ENCODE measurements at regions not wholly inside any gene's neighbourhood (a gene's known extent, or its start where the extent isn't known, plus 50 kb on each side); places are given as distances from the start of the nearest gene placed in this dataset.

GRCh38 chr2:48049371-48049770 is 143.1 kb upstream of the FBXO11 start:
- H3K4me1 ChIP-seq (replicated peaks in 1 of 2; ENCODE audit: control insufficient read depth in 2 of 2, insufficient read depth in 2 of 2, low read length in 2 of 2) = no peaks in the 10 kb centered on the region; a peak in 1 of 5 replicates
- 7% methylated on average over 2 of the region's 2 CpGs for WGBS (ENCODE audit: insufficient coverage, low coverage, missing lambda C conversion rate)
- FAIRE-seq (peak; percentile 11), ATAC-seq (no peak), DNase-seq (ENCODE audit: extremely low read depth in 1 of 4, low spot score in 3 of 4) (no peak)
- ChIA-PET CTCF (ENCODE audit: low intra/inter-chr PET ratio) (no interaction called here), POLR2A (interaction anchor here (1.1 kb wide), 1 partner anchor 29 kb away, joined by 3 read pairs; no protein-coding TSS in a partner anchor)
- H3K9me3 ChIP-seq (replicated peaks; ENCODE audit: control insufficient read depth, insufficient read depth, low read depth, low read length) = no peaks in the 10 kb centered on the region
- no peaks in the 10 kb centered on the region for H3K36me3 ChIP-seq (ENCODE audit: control insufficient read depth, insufficient read depth, low read length)
- H3K79me2 ChIP-seq (ENCODE audit: control insufficient read depth, insufficient read depth, low read length) = no peaks in the 10 kb centered on the region
- H3K9ac ChIP-seq (ENCODE audit: insufficient read depth in 1 of 2, low read depth in 2 of 2, low read length in 2 of 2) = no peak overlapping the region
- H2AFZ ChIP-seq (ENCODE audit: low read depth, low read length) = no peak overlapping the region
- H4K20me1 ChIP-seq (replicated peaks; ENCODE audit: control insufficient read depth, insufficient read depth, low read length) = no peaks in the 10 kb centered on the region
- in situ Hi-C loops (cut with MboI) (no loop called here), intact Hi-C loops (cut with micrococcal nuclease) (no loop called here)
- BruUV-seq (replicated peaks) = no TSS peak
- H3K4me2 ChIP-seq (ENCODE audit: insufficient read depth, low read length) = no peak overlapping the region
- H3K27ac ChIP-seq (ENCODE audit: extremely low read depth, low read depth, low read length) = no peak overlapping the region
- no peaks in the 10 kb centered on the region; a peak in 1 of 5 replicates for H3K27me3 ChIP-seq (ENCODE audit: control insufficient read depth in 2 of 2, insufficient read depth in 2 of 2, low read length in 2 of 2)
- peak; percentile 41; the same call in 1 of the 2 replicates for TF ChIP-seq MAFF (IDR thresholded peaks at IDR 0.05; ENCODE audit: low read length)
- TF ChIP-seq RBM39 (optimal IDR thresholded peaks at IDR 0.05; ENCODE audit: low read depth, low read length) = no peak
- TF ChIP-seq MAFK (IDR thresholded peaks at IDR 0.05; ENCODE audit: low read length) = peak; percentile 36; the same call in 1 of the 2 replicates
- peak; percentile 65 for TF ChIP-seq C11orf30 (IDR thresholded peaks at IDR 0.05; ENCODE audit: low read depth)
- peak; percentile 73 for TF ChIP-seq ZNF316 (IDR thresholded peaks at IDR 0.05)
- H3K4me3 ChIP-seq = no peak overlapping the region
- no peaks in the 10 kb centered on the region for H3K9me1 ChIP-seq (ENCODE audit: control insufficient read depth, insufficient read depth, low read length)

DNA sequence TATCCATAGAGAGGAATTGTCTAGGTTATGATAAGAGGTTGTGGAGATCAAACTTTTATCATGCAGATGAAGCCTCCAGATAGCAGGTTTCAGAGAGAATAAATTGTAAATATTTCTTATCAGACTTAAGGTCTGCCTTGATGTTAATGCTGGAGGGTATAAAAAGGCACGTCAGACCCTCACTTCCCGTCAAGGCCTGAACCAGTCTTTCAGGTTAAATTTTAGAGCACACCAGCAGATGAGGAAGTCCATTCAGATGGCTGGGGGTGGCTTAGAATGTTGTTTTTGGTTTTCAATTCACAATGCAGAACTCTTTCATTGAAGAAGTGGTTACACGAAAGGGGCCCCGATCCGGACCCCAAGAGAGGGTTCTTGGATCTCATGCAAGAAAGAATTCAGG is 144.4 kb upstream of the FBXO11 start:
- H2AFZ ChIP-seq (ENCODE audit: low read depth, low read length) = no peak overlapping the region
- no peak overlapping the region for H3K4me3 ChIP-seq
- POLR2A ChIA-PET = no interaction called here
- no peak overlapping the region for H3K9ac ChIP-seq (ENCODE audit: insufficient read depth in 1 of 2, low read depth in 2 of 2, low read length in 2 of 2)
- H3K9me1 ChIP-seq (ENCODE audit: control insufficient read depth, insufficient read depth, low read length) = no peaks in the 10 kb centered on the region
- H3K79me2 ChIP-seq (ENCODE audit: control insufficient read depth, insufficient read depth, low read length) = no peaks in the 10 kb centered on the region
- H3K36me3 ChIP-seq (ENCODE audit: control insufficient read depth, insufficient read depth, low read length) = no peaks in the 10 kb centered on the region
- 2% methylated on average over 5 of the region's 5 CpGs for WGBS (ENCODE audit: insufficient coverage, low coverage, missing lambda C conversion rate)
- H3K4me2 ChIP-seq (ENCODE audit: insufficient read depth, low read length) = no peak overlapping the region
- no peak for DNase-seq (ENCODE audit: extremely low read depth in 1 of 4, low spot score in 3 of 4)
- FAIRE-seq = no peak
- no peaks in the 10 kb centered on the region; a peak in 1 of 5 replicates for H3K27me3 ChIP-seq (ENCODE audit: control insufficient read depth in 2 of 2, insufficient read depth in 2 of 2, low read length in 2 of 2)
- intact Hi-C loops (cut with micrococcal nuclease) = no loop called here
- no TSS peak for BruUV-seq (replicated peaks)
- H3K27ac ChIP-seq (ENCODE audit: extremely low read depth, low read depth, low read length) = no peak overlapping the region
- H3K4me1 ChIP-seq (replicated peaks in 1 of 2; ENCODE audit: control insufficient read depth in 2 of 2, insufficient read depth in 2 of 2, low read length in 2 of 2) = no peaks in the 10 kb centered on the region
- ATAC-seq = no peak
- CTCF ChIA-PET (ENCODE audit: low intra/inter-chr PET ratio) = no interaction called here
- in situ Hi-C loops (cut with MboI) = no loop called here
- no peaks in the 10 kb centered on the region for H4K20me1 ChIP-seq (replicated peaks; ENCODE audit: control insufficient read depth, insufficient read depth, low read length)
- no peaks in the 10 kb centered on the region for H3K9me3 ChIP-seq (replicated peaks; ENCODE audit: control insufficient read depth, insufficient read depth, low read depth, low read length)
- TF ChIP-seq FIP1L1 (IDR thresholded peaks at IDR 0.05; ENCODE audit: low read depth, low read length, poor library complexity, severe bottlenecking) (no peak), BRF1 (IDR thresholded peaks at IDR 0.05; ENCODE audit: borderline replicate concordance, extremely low read depth, insufficient read length) (no peak), NR0B1 (IDR thresholded peaks at IDR 0.05; ENCODE audit: partially characterized antibody) (no peak), DACH1 (IDR thresholded peaks at IDR 0.05; ENCODE audit: partially characterized antibody) (no peak), POU5F1 (IDR thresholded peaks at IDR 0.05; ENCODE audit: borderline replicate concordance, low read depth, low read length, partially characterized antibody) (no peak)
- TF ChIP-seq, protein P1, sequence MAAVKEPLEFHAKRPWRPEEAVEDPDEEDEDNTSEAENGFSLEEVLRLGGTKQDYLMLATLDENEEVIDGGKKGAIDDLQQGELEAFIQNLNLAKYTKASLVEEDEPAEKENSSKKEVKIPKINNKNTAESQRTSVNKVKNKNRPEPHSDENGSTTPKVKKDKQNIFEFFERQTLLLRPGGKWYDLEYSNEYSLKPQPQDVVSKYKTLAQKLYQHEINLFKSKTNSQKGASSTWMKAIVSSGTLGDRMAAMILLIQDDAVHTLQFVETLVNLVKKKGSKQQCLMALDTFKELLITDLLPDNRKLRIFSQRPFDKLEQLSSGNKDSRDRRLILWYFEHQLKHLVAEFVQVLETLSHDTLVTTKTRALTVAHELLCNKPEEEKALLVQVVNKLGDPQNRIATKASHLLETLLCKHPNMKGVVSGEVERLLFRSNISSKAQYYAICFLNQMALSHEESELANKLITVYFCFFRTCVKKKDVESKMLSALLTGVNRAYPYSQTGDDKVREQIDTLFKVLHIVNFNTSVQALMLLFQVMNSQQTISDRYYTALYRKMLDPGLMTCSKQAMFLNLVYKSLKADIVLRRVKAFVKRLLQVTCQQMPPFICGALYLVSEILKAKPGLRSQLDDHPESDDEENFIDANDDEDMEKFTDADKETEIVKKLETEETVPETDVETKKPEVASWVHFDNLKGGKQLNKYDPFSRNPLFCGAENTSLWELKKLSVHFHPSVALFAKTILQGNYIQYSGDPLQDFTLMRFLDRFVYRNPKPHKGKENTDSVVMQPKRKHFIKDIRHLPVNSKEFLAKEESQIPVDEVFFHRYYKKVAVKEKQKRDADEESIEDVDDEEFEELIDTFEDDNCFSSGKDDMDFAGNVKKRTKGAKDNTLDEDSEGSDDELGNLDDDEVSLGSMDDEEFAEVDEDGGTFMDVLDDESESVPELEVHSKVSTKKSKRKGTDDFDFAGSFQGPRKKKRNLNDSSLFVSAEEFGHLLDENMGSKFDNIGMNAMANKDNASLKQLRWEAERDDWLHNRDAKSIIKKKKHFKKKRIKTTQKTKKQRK (IDR thresholded peaks at IDR 0.05; ENCODE audit: borderline replicate concordance, low read depth, low read length) = no peak

Data from K562 (cell line).